ENCODE measurements at regions not wholly inside any gene's neighbourhood (a gene's known extent, or its start where the extent isn't known, plus 50 kb on each side); places are given as distances from the start of the nearest gene placed in this dataset.

GRCh38 chr18:72605376-72605775 is 61.2 kb upstream of the CBLN2 start:
- Histone ChIP-seq H4K20me1 (replicated peaks; ENCODE audit: control insufficient read depth, extremely low read depth, insufficient read depth, low read length) (no peaks in the 10 kb centered on the region), H3K4me2 (ENCODE audit: insufficient read depth, low read length) (no peak overlapping the region), H3K36me3 (ENCODE audit: control insufficient read depth in 2 of 2, extremely low read depth in 1 of 2, insufficient read depth in 2 of 2, low read length in 2 of 2) (no peaks in the 10 kb centered on the region), H3K9me1 (replicated peaks; ENCODE audit: control insufficient read depth, extremely low read depth, insufficient read depth, low read length) (no peaks in the 10 kb centered on the region), H3K27me3 (ENCODE audit: control insufficient read depth in 2 of 2, insufficient read depth in 2 of 2, low read length in 2 of 2) (no peaks in the 10 kb centered on the region), H3K4me3 (replicated peaks in 1 of 3; ENCODE audit: insufficient read depth in 1 of 3, low read depth in 1 of 3, low read length in 3 of 3) (no peak overlapping the region), H3K9me3 (replicated peaks; ENCODE audit: control insufficient read depth, insufficient read depth, low read length) (no peaks in the 10 kb centered on the region), H2AFZ (ENCODE audit: low read depth, low read length) (no peak overlapping the region), H3K4me1 (ENCODE audit: control insufficient read depth, extremely low read depth, insufficient read depth, low read length) (no peaks in the 10 kb centered on the region), H3K27ac (ENCODE audit: insufficient read depth, low read depth, low read length) (no peak overlapping the region), H3K79me2 (ENCODE audit: control insufficient read depth, insufficient read depth, low read length) (no peaks in the 10 kb centered on the region), H3K9ac (replicated peaks; ENCODE audit: extremely low read depth, insufficient read depth, low read length) (no peak overlapping the region)
- POLR2A ChIA-PET: no interaction called here
- BruUV-seq (replicated peaks): no TSS peak
- TF ChIP-seq MYC (IDR thresholded peaks at IDR 0.05; ENCODE audit: low read depth, low read length): no peak
- TF ChIP-seq JUN (IDR thresholded peaks at IDR 0.05; ENCODE audit: borderline replicate concordance, insufficient read depth, insufficient read length, low read depth): no peak
- TF ChIP-seq POLR2A (IDR thresholded peaks at IDR 0.05; ENCODE audit: low read depth, low read length): no peak
- TF ChIP-seq POLR2AphosphoS5 (IDR thresholded peaks at IDR 0.05; ENCODE audit: insufficient read depth, low read depth, low read length): no peak
- no peak for TF ChIP-seq CTCF (IDR thresholded peaks at IDR 0.05; ENCODE audit: extremely low read depth in 1 of 2, insufficient read depth in 1 of 2, low read depth in 1 of 2, low read length in 2 of 2)
- no peak for TF ChIP-seq EZH2 (IDR thresholded peaks at IDR 0.05; ENCODE audit: borderline replicate concordance, low read depth, low read length, severe bottlenecking)
- no peak for TF ChIP-seq GATA2 (IDR thresholded peaks at IDR 0.05; ENCODE audit: insufficient read depth, insufficient read length, low read depth, low read length)
- no peak for TF ChIP-seq FOS (IDR thresholded peaks at IDR 0.05; ENCODE audit: borderline replicate concordance, insufficient read depth, low read length)
- TF ChIP-seq MAX (IDR thresholded peaks at IDR 0.05; ENCODE audit: insufficient read depth, insufficient read length): no peak
- CTCF ChIA-PET: no interaction called here
- no peak for FAIRE-seq
- intact Hi-C loops (cut with micrococcal nuclease) (no loop called here), dilution Hi-C loops (cut with MboI; ENCODE audit: extremely low pct_ligation_motif_present, low sequenced_read_pairs) (no loop called here)
- no peak for DNase-seq (ENCODE audit: low read depth, low spot score)

Data from endothelial cell of umbilical vein (primary cell).